ENCODE measurements at regions not wholly inside any gene's neighbourhood (a gene's known extent, or its start where the extent isn't known, plus 50 kb on each side); places are given as distances from the start of the nearest gene placed in this dataset.

DNA sequence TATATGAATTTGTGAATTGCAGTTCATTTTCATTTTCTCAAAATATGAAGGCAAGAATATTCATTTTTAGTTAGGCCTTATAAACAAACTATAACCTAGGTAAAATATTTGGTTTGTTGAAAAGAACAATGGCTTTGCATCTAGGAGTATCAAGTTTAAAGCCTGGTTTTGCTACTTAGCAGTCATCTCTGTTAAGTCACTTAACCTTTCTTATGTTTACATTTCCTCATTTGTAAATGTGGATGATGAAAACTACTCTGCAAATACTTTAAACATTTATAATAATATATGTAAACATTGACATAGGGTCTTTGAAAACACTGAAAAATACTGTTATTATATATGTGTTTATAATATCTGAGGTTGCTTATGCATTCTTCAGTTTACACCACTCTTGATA is 135.5 kb downstream of the CENPW start:
- no peak overlapping the region for H2BK15ac ChIP-seq (ENCODE audit: low read depth, low read length)
- H2AFZ ChIP-seq (ENCODE audit: low read length), result no peak overlapping the region
- no peaks in the 10 kb centered on the region for H3K27me3 ChIP-seq (ENCODE audit: insufficient read depth, low read length)
- no peaks in the 10 kb centered on the region for H3K79me2 ChIP-seq (ENCODE audit: insufficient read depth, low read length)
- no peak overlapping the region for H3K27ac ChIP-seq (ENCODE audit: insufficient read length, low read depth, low read length)
- TF ChIP-seq, protein P1, sequence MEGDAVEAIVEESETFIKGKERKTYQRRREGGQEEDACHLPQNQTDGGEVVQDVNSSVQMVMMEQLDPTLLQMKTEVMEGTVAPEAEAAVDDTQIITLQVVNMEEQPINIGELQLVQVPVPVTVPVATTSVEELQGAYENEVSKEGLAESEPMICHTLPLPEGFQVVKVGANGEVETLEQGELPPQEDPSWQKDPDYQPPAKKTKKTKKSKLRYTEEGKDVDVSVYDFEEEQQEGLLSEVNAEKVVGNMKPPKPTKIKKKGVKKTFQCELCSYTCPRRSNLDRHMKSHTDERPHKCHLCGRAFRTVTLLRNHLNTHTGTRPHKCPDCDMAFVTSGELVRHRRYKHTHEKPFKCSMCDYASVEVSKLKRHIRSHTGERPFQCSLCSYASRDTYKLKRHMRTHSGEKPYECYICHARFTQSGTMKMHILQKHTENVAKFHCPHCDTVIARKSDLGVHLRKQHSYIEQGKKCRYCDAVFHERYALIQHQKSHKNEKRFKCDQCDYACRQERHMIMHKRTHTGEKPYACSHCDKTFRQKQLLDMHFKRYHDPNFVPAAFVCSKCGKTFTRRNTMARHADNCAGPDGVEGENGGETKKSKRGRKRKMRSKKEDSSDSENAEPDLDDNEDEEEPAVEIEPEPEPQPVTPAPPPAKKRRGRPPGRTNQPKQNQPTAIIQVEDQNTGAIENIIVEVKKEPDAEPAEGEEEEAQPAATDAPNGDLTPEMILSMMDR (conservative IDR thresholded peaks at IDR 0.05), result no peak
- no peaks in the 10 kb centered on the region for H3K9me3 ChIP-seq (ENCODE audit: control insufficient read depth, low read depth, low read length)
- H3K56ac ChIP-seq (ENCODE audit: insufficient read length, low read depth, low read length), result no peak overlapping the region
- no peaks in the 10 kb centered on the region for H3K79me1 ChIP-seq (ENCODE audit: insufficient read depth, low read depth, low read length, poor library complexity, severe bottlenecking)
- H2BK120ac ChIP-seq (ENCODE audit: low read depth, low read length, poor library complexity, severe bottlenecking), result no peak overlapping the region
- H2BK5ac ChIP-seq (ENCODE audit: insufficient read length, low read length), result no peak overlapping the region
- no peaks in the 10 kb centered on the region for H4K20me1 ChIP-seq (ENCODE audit: control insufficient read depth, insufficient read depth, insufficient read length)
- H3K23ac ChIP-seq (ENCODE audit: insufficient read length, low read depth, low read length), result no peak overlapping the region
- Mint-ChIP-seq H3K4me1 (no peaks in the 10 kb centered on the region), H3K27me3 (ENCODE audit: low read depth) (no peaks in the 10 kb centered on the region), H3K9me3 (peaks cover 4 to 6% of the 10 kb centered on the region in 2 experiments), H3K4me3 (no peak overlapping the region), H3K27ac (no peak overlapping the region), H3K36me3 (ENCODE audit: insufficient read depth in 1 of 3, low read depth in 3 of 3) (no peaks in the 10 kb centered on the region; a peak in 1 of 7 replicates)
- H3K14ac ChIP-seq (ENCODE audit: insufficient read depth, low read length), result no peak overlapping the region
- no peak overlapping the region for H2AK5ac ChIP-seq (ENCODE audit: insufficient read length, low read length)
- H4K5ac ChIP-seq (ENCODE audit: insufficient read length, low read depth, low read length), result no peak overlapping the region
- no peak overlapping the region for H4K91ac ChIP-seq (ENCODE audit: insufficient read length, low read depth, low read length)
- no peak overlapping the region for H2BK12ac ChIP-seq (ENCODE audit: insufficient read length, low read depth, low read length)
- no peaks in the 10 kb centered on the region; the same call in 1 of the 2 replicates for H3K4me1 ChIP-seq (ENCODE audit: insufficient read depth, low read length)
- no peak overlapping the region for H3K4ac ChIP-seq (ENCODE audit: low read depth, low read length)
- no peaks in the 10 kb centered on the region for H3K23me2 ChIP-seq (ENCODE audit: insufficient read length, low read depth, low read length, poor library complexity, severe bottlenecking)
- no peak overlapping the region for H4K8ac ChIP-seq (replicated peaks; ENCODE audit: insufficient read length, low read depth, low read length)
- H3K18ac ChIP-seq (ENCODE audit: insufficient read length, low read depth, low read length), result no peak overlapping the region
- no peak for DNase-seq
- H3K4me2 ChIP-seq (ENCODE audit: insufficient read depth, insufficient read length, low read length), result no peak overlapping the region
- H3K9ac ChIP-seq (ENCODE audit: extremely low read depth, insufficient read length, low read length), result no peak overlapping the region
- no peak overlapping the region for H3T11ph ChIP-seq (ENCODE audit: low read length)
- H2BK20ac ChIP-seq (ENCODE audit: low read depth, low read length, poor library complexity, severe bottlenecking), result no peak overlapping the region

Measured in H9 (cell line).